ENCODE measurements at regions not wholly inside any gene's neighbourhood (a gene's known extent, or its start where the extent isn't known, plus 50 kb on each side); places are given as distances from the start of the nearest gene placed in this dataset.

DNA sequence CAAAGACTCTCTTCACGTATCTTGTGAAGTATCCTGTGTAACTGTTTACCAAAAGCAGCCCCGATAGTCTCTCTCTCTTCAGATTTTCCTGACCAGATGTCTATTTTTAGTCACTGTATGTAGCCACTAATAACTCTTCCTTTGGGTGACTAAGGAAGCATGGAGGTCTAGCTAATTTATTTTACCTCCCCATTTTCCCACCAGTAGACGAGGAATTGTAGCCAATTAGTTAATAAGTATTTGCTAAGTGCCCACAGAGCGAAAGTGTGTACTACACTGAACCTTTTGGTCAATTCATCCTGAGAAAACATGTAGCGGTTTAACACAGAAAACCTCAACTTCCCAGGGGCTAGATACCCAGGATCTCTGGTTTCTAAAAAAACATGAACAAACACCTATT lies 180.6 kb downstream of the TBX18 start:
- Histone ChIP-seq H3K4me1 (ENCODE audit: insufficient read depth, low read length) (no peaks in the 10 kb centered on the region), H3K27me3 (ENCODE audit: control insufficient read depth in 1 of 2, insufficient read depth in 2 of 2, low read length in 2 of 2) (no peaks in the 10 kb centered on the region), H3K36me3 (ENCODE audit: insufficient read depth, low read length) (no peaks in the 10 kb centered on the region), H3K4me3 (ENCODE audit: low read length) (no peak overlapping the region), H3K27ac (ENCODE audit: low read depth in 1 of 2, low read length in 2 of 2) (no peak overlapping the region), H3K9me3 (ENCODE audit: control insufficient read depth in 1 of 2, insufficient read depth in 1 of 2, low read length in 2 of 2) (peaks cover 0 to 8% of the 10 kb centered on the region in 2 experiments)
- ATAC-seq (ENCODE audit: poor library complexity), result no peak
- intact Hi-C loops (cut with DNase I, micrococcal nuclease), result no loop called here
- CTCF ChIA-PET, result no interaction called here
- Mint-ChIP-seq H3K9me3 (peaks cover 8% of the 10 kb centered on the region), H3K27ac (no peak overlapping the region), H3K36me3 (ENCODE audit: low read depth) (no peaks in the 10 kb centered on the region), H3K27me3 (no peaks in the 10 kb centered on the region), H3K4me3 (no peak overlapping the region), H3K4me1 (ENCODE audit: low read depth) (peaks cover 5% of the 10 kb centered on the region)
- DNase-seq, result no peak
- POLR2A ChIA-PET, result no interaction called here
- TF ChIP-seq, protein P1, sequence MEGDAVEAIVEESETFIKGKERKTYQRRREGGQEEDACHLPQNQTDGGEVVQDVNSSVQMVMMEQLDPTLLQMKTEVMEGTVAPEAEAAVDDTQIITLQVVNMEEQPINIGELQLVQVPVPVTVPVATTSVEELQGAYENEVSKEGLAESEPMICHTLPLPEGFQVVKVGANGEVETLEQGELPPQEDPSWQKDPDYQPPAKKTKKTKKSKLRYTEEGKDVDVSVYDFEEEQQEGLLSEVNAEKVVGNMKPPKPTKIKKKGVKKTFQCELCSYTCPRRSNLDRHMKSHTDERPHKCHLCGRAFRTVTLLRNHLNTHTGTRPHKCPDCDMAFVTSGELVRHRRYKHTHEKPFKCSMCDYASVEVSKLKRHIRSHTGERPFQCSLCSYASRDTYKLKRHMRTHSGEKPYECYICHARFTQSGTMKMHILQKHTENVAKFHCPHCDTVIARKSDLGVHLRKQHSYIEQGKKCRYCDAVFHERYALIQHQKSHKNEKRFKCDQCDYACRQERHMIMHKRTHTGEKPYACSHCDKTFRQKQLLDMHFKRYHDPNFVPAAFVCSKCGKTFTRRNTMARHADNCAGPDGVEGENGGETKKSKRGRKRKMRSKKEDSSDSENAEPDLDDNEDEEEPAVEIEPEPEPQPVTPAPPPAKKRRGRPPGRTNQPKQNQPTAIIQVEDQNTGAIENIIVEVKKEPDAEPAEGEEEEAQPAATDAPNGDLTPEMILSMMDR (IDR thresholded peaks at IDR 0.05), result no peak

DNA sequence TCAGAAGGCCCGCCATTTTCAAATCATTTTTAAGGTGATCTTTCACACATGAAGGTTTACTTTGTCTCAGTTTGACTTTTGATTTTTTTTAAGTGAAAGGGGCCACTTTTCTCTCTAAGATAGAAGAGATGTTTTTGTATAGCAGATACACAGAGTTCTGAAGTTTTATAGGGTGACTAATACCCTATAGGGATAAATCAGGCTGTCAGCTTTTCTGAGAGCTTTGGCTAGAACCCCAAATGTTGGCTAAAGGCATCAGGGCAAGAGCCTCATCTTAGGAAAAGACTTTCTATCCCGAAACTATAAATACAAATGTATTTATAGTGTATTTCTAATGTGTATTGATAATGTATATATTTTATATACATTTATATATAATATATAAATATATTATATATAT lies 181.4 kb downstream of the TBX18 start:
- H3K36me3 ChIP-seq (ENCODE audit: insufficient read depth, low read length), result no peaks in the 10 kb centered on the region
- TF ChIP-seq, protein P1 (IDR thresholded peaks at IDR 0.05), result no peak
- H3K4me3 ChIP-seq (ENCODE audit: low read length), result no peak overlapping the region
- no peak for DNase-seq
- intact Hi-C loops (cut with DNase I, micrococcal nuclease), result no loop called here
- no peaks in the 10 kb centered on the region for H3K27me3 ChIP-seq (ENCODE audit: control insufficient read depth in 1 of 2, insufficient read depth in 2 of 2, low read length in 2 of 2)
- POLR2A ChIA-PET, result no interaction called here
- Mint-ChIP-seq H3K36me3 (ENCODE audit: low read depth) (no peaks in the 10 kb centered on the region), H3K4me3 (no peak overlapping the region), H3K9me3 (peaks cover 8% of the 10 kb centered on the region), H3K4me1 (ENCODE audit: low read depth) (no peaks in the 10 kb centered on the region), H3K27ac (no peak overlapping the region), H3K27me3 (no peaks in the 10 kb centered on the region)
- no peak for ATAC-seq (ENCODE audit: poor library complexity)
- peaks cover 0 to 8% of the 10 kb centered on the region in 2 experiments for H3K9me3 ChIP-seq (ENCODE audit: control insufficient read depth in 1 of 2, insufficient read depth in 1 of 2, low read length in 2 of 2)
- CTCF ChIA-PET, result no interaction called here
- H3K4me1 ChIP-seq (ENCODE audit: insufficient read depth, low read length), result no peaks in the 10 kb centered on the region
- H3K27ac ChIP-seq (ENCODE audit: low read depth in 1 of 2, low read length in 2 of 2), result no peak overlapping the region

DNA sequence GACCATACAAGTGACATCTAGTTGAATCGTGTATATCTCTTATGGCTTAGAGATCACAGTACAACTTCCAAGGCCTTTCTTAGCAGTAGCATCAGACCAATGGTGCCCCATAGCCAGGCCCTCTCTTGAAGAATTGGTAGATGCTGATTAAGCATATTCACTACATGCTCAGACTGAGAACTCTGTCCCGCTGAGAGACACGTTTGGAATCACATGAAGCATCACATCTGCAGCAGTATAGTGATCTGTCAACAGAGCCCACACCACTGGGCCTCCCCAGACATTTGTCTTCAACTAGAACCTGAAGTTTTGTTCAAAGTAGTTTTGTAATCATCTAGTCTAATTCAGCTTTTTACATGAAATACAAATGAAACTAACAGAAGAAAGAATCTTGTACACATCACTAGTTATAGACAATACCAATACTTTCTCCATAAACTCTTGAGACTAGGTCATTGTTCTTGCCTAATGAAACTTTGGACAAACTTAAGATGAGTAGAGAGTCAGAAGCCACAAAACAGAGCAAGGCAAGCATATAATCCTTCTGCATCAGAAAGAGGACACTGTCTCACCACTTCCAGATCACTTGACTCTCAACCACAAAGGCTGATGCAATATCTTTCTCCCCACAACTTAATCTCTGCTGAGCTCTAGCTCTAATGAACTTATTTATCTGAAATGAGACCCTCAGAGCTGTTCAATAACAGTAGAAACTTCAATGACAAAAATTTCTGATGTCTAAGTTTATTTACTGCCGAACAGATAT lies 182.7 kb downstream of the TBX18 start:
- Histone ChIP-seq H3K27me3 (ENCODE audit: control insufficient read depth in 1 of 2, insufficient read depth in 2 of 2, low read length in 2 of 2) (no peaks in the 10 kb centered on the region), H3K36me3 (ENCODE audit: insufficient read depth, low read length) (no peaks in the 10 kb centered on the region), H3K4me3 (ENCODE audit: low read length) (no peak overlapping the region), H3K4me1 (ENCODE audit: insufficient read depth, low read length) (no peaks in the 10 kb centered on the region), H3K27ac (ENCODE audit: low read depth in 1 of 2, low read length in 2 of 2) (no peak overlapping the region), H3K9me3 (ENCODE audit: control insufficient read depth in 1 of 2, insufficient read depth in 1 of 2, low read length in 2 of 2) (no peaks in the 10 kb centered on the region)
- CTCF ChIA-PET, result no interaction called here
- intact Hi-C loops (cut with DNase I, micrococcal nuclease), result no loop called here
- no peak overlapping the region for H3K4me3 Mint-ChIP-seq
- ATAC-seq (ENCODE audit: poor library complexity), result no peak
- TF ChIP-seq, protein P1 (IDR thresholded peaks at IDR 0.05), result no peak
- no peak overlapping the region for H3K27ac Mint-ChIP-seq
- no peaks in the 10 kb centered on the region for H3K4me1 Mint-ChIP-seq (ENCODE audit: low read depth)
- POLR2A ChIA-PET, result no interaction called here
- H3K27me3 Mint-ChIP-seq, result no peaks in the 10 kb centered on the region
- H3K9me3 Mint-ChIP-seq, result peaks cover 8% of the 10 kb centered on the region
- DNase-seq, result no peak
- H3K36me3 Mint-ChIP-seq (ENCODE audit: low read depth), result no peaks in the 10 kb centered on the region
